ENCODE measurements at regions not wholly inside any gene's neighbourhood (a gene's known extent, or its start where the extent isn't known, plus 50 kb on each side); places are given as distances from the start of the nearest gene placed in this dataset.
A peak's percentile ranks its signal among the peaks of the same experiment; 100 is the strongest.
"Not testable (repeated sequence)": the region's sequence is repeated elsewhere in the genome, so short reads cannot be mapped to it uniquely, and the experiment has no call there.

GRCh38 chr3:72269475-72269874 is 484.5 kb upstream of the PROK2 start:
- no peak for TF ChIP-seq CTCF (conservative IDR thresholded peaks at IDR 0.05)
- Histone ChIP-seq H3K14ac (ENCODE audit: insufficient read depth, low read length) (no peak overlapping the region), H3K79me1 (ENCODE audit: insufficient read depth, low read depth, low read length, poor library complexity, severe bottlenecking) (no peaks in the 10 kb centered on the region), H3K23ac (ENCODE audit: insufficient read length, low read depth, low read length) (no peak overlapping the region), H4K91ac (ENCODE audit: insufficient read length, low read depth, low read length) (no peak overlapping the region), H3K4ac (ENCODE audit: low read depth, low read length) (no peak overlapping the region), H3K4me1 (ENCODE audit: insufficient read depth, low read length) (no peaks in the 10 kb centered on the region), H3K27ac (ENCODE audit: insufficient read length, low read depth, low read length) (no peak overlapping the region), H2AFZ (ENCODE audit: low read length) (no peak overlapping the region), H3K56ac (ENCODE audit: insufficient read length, low read depth, low read length) (no peak overlapping the region), H2BK20ac (ENCODE audit: low read depth, low read length, poor library complexity, severe bottlenecking) (no peak overlapping the region), H3K18ac (ENCODE audit: insufficient read length, low read depth, low read length) (no peak overlapping the region), H2BK5ac (ENCODE audit: insufficient read length, low read length) (no peak overlapping the region), H3K79me2 (ENCODE audit: insufficient read depth, low read length) (no peaks in the 10 kb centered on the region), H2BK15ac (ENCODE audit: low read depth, low read length) (no peak overlapping the region), H3K9ac (ENCODE audit: extremely low read depth, insufficient read length, low read length) (no peak overlapping the region), H3K27me3 (ENCODE audit: insufficient read depth, low read length) (no peaks in the 10 kb centered on the region), H2BK12ac (ENCODE audit: insufficient read length, low read depth, low read length) (no peak overlapping the region), H3K4me2 (ENCODE audit: insufficient read depth, insufficient read length, low read length) (no peak overlapping the region), H4K8ac (replicated peaks; ENCODE audit: insufficient read length, low read depth, low read length) (no peak overlapping the region), H4K5ac (ENCODE audit: insufficient read length, low read depth, low read length) (no peak overlapping the region), H3T11ph (ENCODE audit: low read length) (no peak overlapping the region), H3K23me2 (ENCODE audit: insufficient read length, low read depth, low read length, poor library complexity, severe bottlenecking) (no peaks in the 10 kb centered on the region), H3K9me3 (ENCODE audit: control insufficient read depth, low read depth, low read length) (no peaks in the 10 kb centered on the region), H2BK120ac (ENCODE audit: low read depth, low read length, poor library complexity, severe bottlenecking) (no peak overlapping the region), H4K20me1 (ENCODE audit: control insufficient read depth, insufficient read depth, insufficient read length) (no peaks in the 10 kb centered on the region), H2AK5ac (ENCODE audit: insufficient read length, low read length) (no peak overlapping the region)
- peaks cover 26 to 31% of the 10 kb centered on the region in 2 experiments for H3K4me1 Mint-ChIP-seq
- H3K27me3 Mint-ChIP-seq (ENCODE audit: low read depth), result peaks cover 2% of the 10 kb centered on the region; the same call in 1 of the 2 replicates
- 0 out of 7 replicates have a peak overlapping the region, but pooled peaks of 1 of the 3 experiments have one; percentile 52 for H3K27ac Mint-ChIP-seq
- no peaks in the 10 kb centered on the region for H3K36me3 Mint-ChIP-seq (ENCODE audit: insufficient read depth in 1 of 3, low read depth in 3 of 3)
- no peaks in the 10 kb centered on the region; a peak in 1 of 5 replicates for H3K9me3 Mint-ChIP-seq
- no peak overlapping the region for H3K4me3 Mint-ChIP-seq
- DNase-seq, result no peak
- no CpG with 5 or more reads among the region's 3 CpGs for WGBS (ENCODE audit: extremely low coverage, insufficient read length, low lambda C conversion rate)

- not testable (repeated sequence) for H4K5ac ChIP-seq (ENCODE audit: insufficient read length, low read depth, low read length); H3K14ac ChIP-seq (ENCODE audit: insufficient read depth, low read length)
These were observed 482.1 kb upstream of the PROK2 start for GRCh38 chr3:72266921-72267524.

More at GRCh38 chr3:72266921-72267524, 482.1 kb upstream of the PROK2 start:
- not testable (repeated sequence) for H2BK15ac ChIP-seq (ENCODE audit: low read depth, low read length); H4K8ac ChIP-seq (replicated peaks; ENCODE audit: insufficient read length, low read depth, low read length); H2AK5ac ChIP-seq (ENCODE audit: insufficient read length, low read length); H2BK120ac ChIP-seq (ENCODE audit: low read depth, low read length, poor library complexity, severe bottlenecking); H3K27me3 ChIP-seq (ENCODE audit: insufficient read depth, low read length); H2AFZ ChIP-seq (ENCODE audit: low read length); H2BK20ac ChIP-seq (ENCODE audit: low read depth, low read length, poor library complexity, severe bottlenecking); H3K23ac ChIP-seq (ENCODE audit: insufficient read length, low read depth, low read length); H3K27me3 Mint-ChIP-seq (ENCODE audit: low read depth); H3K79me2 ChIP-seq (ENCODE audit: insufficient read depth, low read length); H3T11ph ChIP-seq (ENCODE audit: low read length); H3K18ac ChIP-seq (ENCODE audit: insufficient read length, low read depth, low read length); H3K36me3 Mint-ChIP-seq (ENCODE audit: insufficient read depth in 1 of 3, low read depth in 3 of 3); H3K9me3 Mint-ChIP-seq; DNase-seq; H3K79me1 ChIP-seq (ENCODE audit: insufficient read depth, low read depth, low read length, poor library complexity, severe bottlenecking); H2BK12ac ChIP-seq (ENCODE audit: insufficient read length, low read depth, low read length); H3K27ac Mint-ChIP-seq; H3K4me2 ChIP-seq (ENCODE audit: insufficient read depth, insufficient read length, low read length); H3K4me1 ChIP-seq (ENCODE audit: insufficient read depth, low read length); H3K4ac ChIP-seq (ENCODE audit: low read depth, low read length); H4K20me1 ChIP-seq (ENCODE audit: control insufficient read depth, insufficient read depth, insufficient read length); H4K91ac ChIP-seq (ENCODE audit: insufficient read length, low read depth, low read length); H3K9me3 ChIP-seq (ENCODE audit: control insufficient read depth, low read depth, low read length); H2BK5ac ChIP-seq (ENCODE audit: insufficient read length, low read length); H3K4me3 Mint-ChIP-seq; H3K23me2 ChIP-seq (ENCODE audit: insufficient read length, low read depth, low read length, poor library complexity, severe bottlenecking); H3K27ac ChIP-seq (ENCODE audit: insufficient read length, low read depth, low read length); H3K9ac ChIP-seq (ENCODE audit: extremely low read depth, insufficient read length, low read length); H3K56ac ChIP-seq (ENCODE audit: insufficient read length, low read depth, low read length)
- WGBS (ENCODE audit: extremely low coverage, insufficient read length, low lambda C conversion rate), result no CpG with 5 or more reads among the region's 7 CpGs
- H3K4me1 Mint-ChIP-seq, result peaks cover 15 to 18% of the 10 kb centered on the region in 2 experiments

All from H9 (cell line).